ENCODE measurements at regions not wholly inside any gene's neighbourhood (a gene's known extent, or its start where the extent isn't known, plus 50 kb on each side); places are given as distances from the start of the nearest gene placed in this dataset.

- Mint-ChIP-seq H3K27ac (ENCODE audit: unreplicated experiment) (no peak overlapping the region), H3K4me3 (ENCODE audit: unreplicated experiment) (no peak overlapping the region), H3K4me1 (ENCODE audit: unreplicated experiment) (peaks cover 17% of the 10 kb centered on the region), H3K36me3 (ENCODE audit: unreplicated experiment) (peaks cover 11% of the 10 kb centered on the region), H3K9me3 (ENCODE audit: unreplicated experiment) (peaks cover 19% of the 10 kb centered on the region), H3K27me3 (ENCODE audit: unreplicated experiment) (peaks cover 15% of the 10 kb centered on the region)
- DNase-seq (ENCODE audit: extremely low spot score, unreplicated experiment): peak; percentile 83
- TF ChIP-seq CTCF (IDR thresholded peaks at IDR 0.05): peak; percentile 92
Observed at GRCh38 chr15:31488437-31489204, 162.0 kb downstream of the KLF13 start.

GRCh38 chr15:31489281-31489680 lies 162.6 kb downstream of the KLF13 start:
- no peak for TF ChIP-seq CTCF (IDR thresholded peaks at IDR 0.05)
- peak; percentile 54 for DNase-seq (ENCODE audit: extremely low spot score, unreplicated experiment)
- H3K4me1 Mint-ChIP-seq (ENCODE audit: unreplicated experiment): peaks cover 16% of the 10 kb centered on the region
- no peak overlapping the region for H3K4me3 Mint-ChIP-seq (ENCODE audit: unreplicated experiment)
- H3K36me3 Mint-ChIP-seq (ENCODE audit: unreplicated experiment): peaks cover 10% of the 10 kb centered on the region
- H3K27ac Mint-ChIP-seq (ENCODE audit: unreplicated experiment): no peak overlapping the region
- peaks cover 25% of the 10 kb centered on the region for H3K9me3 Mint-ChIP-seq (ENCODE audit: unreplicated experiment)
- peaks cover 16% of the 10 kb centered on the region for H3K27me3 Mint-ChIP-seq (ENCODE audit: unreplicated experiment)

GRCh38 chr15:31489801-31490646 lies 163.4 kb downstream of the KLF13 start:
- H3K4me3 Mint-ChIP-seq (ENCODE audit: unreplicated experiment): no peak overlapping the region
- no peak overlapping the region for H3K27ac Mint-ChIP-seq (ENCODE audit: unreplicated experiment)
- peaks cover 25% of the 10 kb centered on the region for H3K9me3 Mint-ChIP-seq (ENCODE audit: unreplicated experiment)
- peak; percentile 81 for DNase-seq (ENCODE audit: extremely low spot score, unreplicated experiment)
- TF ChIP-seq CTCF (IDR thresholded peaks at IDR 0.05): peak; percentile 89
- H3K36me3 Mint-ChIP-seq (ENCODE audit: unreplicated experiment): peaks cover 9% of the 10 kb centered on the region
- peaks cover 15% of the 10 kb centered on the region for H3K4me1 Mint-ChIP-seq (ENCODE audit: unreplicated experiment)
- H3K27me3 Mint-ChIP-seq (ENCODE audit: unreplicated experiment): peaks cover 12% of the 10 kb centered on the region

GRCh38 chr15:31494786-31495185 lies 168.2 kb downstream of the KLF13 start:
- H3K27me3 Mint-ChIP-seq (ENCODE audit: unreplicated experiment): peaks cover 15% of the 10 kb centered on the region
- H3K36me3 Mint-ChIP-seq (ENCODE audit: unreplicated experiment): peaks cover 9% of the 10 kb centered on the region
- H3K9me3 Mint-ChIP-seq (ENCODE audit: unreplicated experiment): peaks cover 25% of the 10 kb centered on the region
- no peak for TF ChIP-seq CTCF (IDR thresholded peaks at IDR 0.05)
- H3K27ac Mint-ChIP-seq (ENCODE audit: unreplicated experiment): no peak overlapping the region
- no peak overlapping the region for H3K4me3 Mint-ChIP-seq (ENCODE audit: unreplicated experiment)
- H3K4me1 Mint-ChIP-seq (ENCODE audit: unreplicated experiment): peaks cover 2% of the 10 kb centered on the region
- peak; percentile 74 for DNase-seq (ENCODE audit: extremely low spot score, unreplicated experiment)

- Mint-ChIP-seq H3K27me3 (ENCODE audit: unreplicated experiment) (peaks cover 15% of the 10 kb centered on the region), H3K27ac (ENCODE audit: unreplicated experiment) (no peak overlapping the region), H3K4me3 (ENCODE audit: unreplicated experiment) (no peak overlapping the region), H3K36me3 (ENCODE audit: unreplicated experiment) (peaks cover 9% of the 10 kb centered on the region), H3K9me3 (ENCODE audit: unreplicated experiment) (peaks cover 25% of the 10 kb centered on the region), H3K4me1 (ENCODE audit: unreplicated experiment) (peaks cover under 1% of the 10 kb centered on the region)
- no peak for TF ChIP-seq CTCF (IDR thresholded peaks at IDR 0.05)
- DNase-seq (ENCODE audit: extremely low spot score, unreplicated experiment): peak; percentile 63
Observed at GRCh38 chr15:31495281-31495680, 168.6 kb downstream of the KLF13 start.
